Subcutaneous abdominal adipose tissue (tissue), 5 donors: ENCODE measurements at regions not wholly inside any gene's neighbourhood (a gene's known extent, or its start where the extent isn't known, plus 50 kb on each side); places are given as distances from the start of the nearest gene placed in this dataset.

Experiments used
- H3K27ac ChIP-seq: one replicate; pipeline ENCODE4 v1.7.0; 2013; ENCODE audit warnings: low read depth, mild to moderate bottlenecking, inconsistent platforms, low read length, moderate library complexity
- H3K27me3 ChIP-seq, 5 donors: one replicate each; pipeline ENCODE4 v1.7.0; 2013; ENCODE audit warnings: low read length in 5 of 5, inconsistent platforms in 1 of 5; ENCODE audit not compliant: control insufficient read depth in 5 of 5, insufficient read depth in 4 of 5
- H3K36me3 ChIP-seq, 5 donors: one replicate each; pipeline ENCODE4 v1.7.0; 2013; ENCODE audit warnings: low read length in 5 of 5; ENCODE audit not compliant: control insufficient read depth in 5 of 5, insufficient read depth in 5 of 5
- H3K4me1 ChIP-seq, 5 donors: one replicate each; pipeline ENCODE4 v1.7.0; 2013; ENCODE audit warnings: low read length in 5 of 5, mild to moderate bottlenecking in 3 of 5, moderate library complexity in 1 of 5; ENCODE audit not compliant: control insufficient read depth in 5 of 5, insufficient read depth in 5 of 5
- H3K4me3 ChIP-seq, 5 donors: one replicate each; pipeline ENCODE4 v1.7.0; 2013; ENCODE audit warnings: low read length in 5 of 5, low read depth in 1 of 5
- H3K9ac ChIP-seq, 5 donors: one replicate each; pipeline ENCODE4 v1.7.0; 2013; ENCODE audit warnings: low read length in 5 of 5, mild to moderate bottlenecking in 4 of 5, moderate library complexity in 3 of 5
- H3K9me3 ChIP-seq, 5 donors: one replicate each; pipeline ENCODE4 v1.7.0; 2013; ENCODE audit warnings: low read length in 5 of 5; ENCODE audit not compliant: control insufficient read depth in 5 of 5
- donor health status: healthy.
- donor health status: healthy.
- donor health status: healthy.
- donor health status: healthy.
- donor health status: healthy.

DNA sequence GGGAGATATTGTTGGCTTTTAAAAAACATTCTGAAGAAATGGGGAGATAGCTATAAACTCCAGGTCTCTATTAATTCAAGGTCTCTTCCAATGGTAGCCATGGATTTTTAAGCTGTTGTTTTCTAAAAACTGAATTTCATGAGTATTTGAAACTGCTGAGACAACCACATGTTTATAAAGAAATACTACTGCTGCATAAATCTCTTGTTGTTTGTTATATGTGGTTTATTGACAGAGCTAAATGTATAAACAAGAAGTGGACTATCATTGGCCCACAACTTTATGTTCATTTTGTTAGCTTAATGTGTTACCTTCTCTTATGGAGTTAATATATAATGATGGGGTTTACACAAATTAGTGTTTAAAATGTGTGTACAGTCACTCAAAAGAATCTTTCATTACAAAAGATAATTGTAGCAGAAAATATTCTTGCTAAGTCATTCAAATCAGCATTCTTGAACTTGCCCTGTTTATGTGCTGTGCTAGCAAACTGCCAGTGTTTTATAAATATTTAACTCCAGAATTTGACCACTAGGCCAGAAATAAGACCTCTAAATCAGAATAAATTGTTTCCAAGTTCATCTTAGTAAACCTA, 242.1 kb downstream of the TMX3 start:
- no peaks in the 10 kb centered on the region for H3K27me3 ChIP-seq
- no peak overlapping the region for H3K27ac ChIP-seq
- H3K36me3 ChIP-seq = no peaks in the 10 kb centered on the region
- peaks cover 0 to 12% (median 0%) of the 10 kb centered on the region in 5 donors for H3K4me1 ChIP-seq
- H3K4me3 ChIP-seq = no peak overlapping the region
- no peaks in the 10 kb centered on the region for H3K9me3 ChIP-seq
- H3K9ac ChIP-seq = no peak overlapping the region

DNA sequence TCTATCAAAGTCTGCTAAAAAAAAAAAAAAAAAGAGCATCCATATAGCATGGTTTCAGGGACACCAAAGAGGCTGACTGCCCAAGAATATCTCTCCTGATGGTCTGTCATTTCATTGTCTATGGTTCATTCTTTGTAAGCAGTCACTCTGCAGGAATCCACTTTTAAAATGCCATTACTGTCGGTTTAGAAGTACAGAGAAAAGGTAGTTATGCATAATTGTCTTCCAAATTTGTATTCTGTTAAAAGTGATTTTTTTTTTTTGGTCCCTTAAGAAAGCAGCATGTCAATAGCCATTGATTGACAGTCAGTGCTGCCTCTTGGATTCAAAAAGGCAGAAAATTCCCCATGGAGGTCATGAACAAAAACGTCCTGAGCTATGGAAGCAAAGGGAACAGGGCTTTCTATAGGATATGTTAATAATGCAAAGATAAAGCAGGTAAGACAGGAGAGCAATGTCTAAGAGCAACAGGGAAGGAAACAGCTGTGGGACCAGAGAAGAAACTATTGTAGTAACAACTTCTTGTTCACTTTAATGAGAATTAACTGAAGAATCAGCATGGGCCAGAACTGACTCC, 245.8 kb downstream of the TMX3 start:
- Histone ChIP-seq H3K9ac (peak overlapping the region in 2 of 5 donors; percentile 28 to 41), H3K36me3 (no peaks in the 10 kb centered on the region), H3K27ac (peak overlapping the region; percentile 1), H3K4me1 (peaks cover 0 to 14% (median 2%) of the 10 kb centered on the region in 5 donors), H3K4me3 (no peak overlapping the region), H3K27me3 (no peaks in the 10 kb centered on the region), H3K9me3 (no peaks in the 10 kb centered on the region)

DNA sequence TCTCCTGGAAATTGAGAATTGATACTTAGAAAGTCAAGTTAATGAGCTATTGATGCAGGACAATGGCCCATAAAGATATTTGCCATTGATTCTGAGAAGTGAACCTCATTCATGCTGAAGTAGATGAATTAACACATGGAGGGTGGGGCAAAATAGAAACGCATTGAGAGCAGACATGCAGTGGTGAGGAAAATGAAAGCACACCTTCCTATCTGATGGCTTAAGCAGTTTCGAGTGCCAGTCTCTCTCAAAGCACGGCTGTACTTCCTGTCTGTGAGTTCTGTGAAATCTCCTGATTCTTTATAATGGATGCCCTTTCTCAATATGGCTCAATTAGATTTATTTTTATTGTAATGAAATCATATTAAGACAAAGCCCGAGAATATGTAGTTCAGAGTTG, 247.0 kb downstream of the TMX3 start:
- Histone ChIP-seq H3K4me3 (no peak overlapping the region), H3K36me3 (no peaks in the 10 kb centered on the region), H3K4me1 (peaks cover 0 to 17% (median 3%) of the 10 kb centered on the region in 5 donors), H3K9ac (no peak overlapping the region), H3K9me3 (no peaks in the 10 kb centered on the region), H3K27me3 (no peaks in the 10 kb centered on the region), H3K27ac (no peak overlapping the region)

DNA sequence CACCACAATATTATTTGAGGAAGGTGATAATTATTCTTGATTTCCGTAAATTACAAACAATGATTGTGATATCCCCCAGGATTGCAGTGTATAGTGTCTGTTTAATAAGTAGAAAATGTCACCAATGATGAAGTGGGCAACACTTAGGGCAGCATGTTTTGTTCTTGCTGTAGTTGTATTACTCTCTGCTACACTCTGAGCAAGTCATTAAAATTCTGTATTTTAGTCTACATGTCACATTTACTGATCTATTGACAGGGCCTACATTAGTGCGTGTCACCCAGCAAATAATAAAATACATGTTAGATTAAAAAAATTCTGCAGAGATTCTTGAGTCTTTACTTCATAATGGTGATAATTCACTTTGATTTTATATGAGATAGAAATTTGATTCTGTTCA, 247.6 kb downstream of the TMX3 start:
- Histone ChIP-seq H3K36me3 (no peaks in the 10 kb centered on the region), H3K4me3 (no peak overlapping the region), H3K27ac (no peak overlapping the region), H3K4me1 (peaks cover 0 to 17% (median 3%) of the 10 kb centered on the region in 5 donors), H3K27me3 (no peaks in the 10 kb centered on the region), H3K9me3 (no peaks in the 10 kb centered on the region), H3K9ac (no peak overlapping the region)

DNA sequence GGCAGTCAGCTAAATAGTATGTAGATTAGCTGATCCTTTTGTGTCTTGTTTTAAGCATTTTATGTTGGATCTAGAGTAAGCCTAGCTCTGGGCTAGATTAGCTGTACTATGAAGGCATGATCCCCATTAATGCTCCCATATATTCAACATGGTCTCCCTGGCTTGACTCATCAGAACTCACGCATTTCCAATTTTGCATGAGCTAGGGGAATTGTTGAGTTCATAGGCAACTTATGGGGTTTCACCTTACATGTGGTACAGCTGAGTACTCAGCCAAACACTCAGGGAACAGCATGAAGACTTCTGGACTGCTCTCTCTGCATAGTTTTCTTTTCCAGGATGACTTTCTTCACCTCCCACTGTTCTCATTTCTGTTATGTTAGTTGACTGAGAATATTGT, 248.2 kb downstream of the TMX3 start:
- Histone ChIP-seq H3K4me1 (peaks cover 0 to 17% (median 3%) of the 10 kb centered on the region in 5 donors), H3K27me3 (no peaks in the 10 kb centered on the region), H3K4me3 (no peak overlapping the region), H3K36me3 (no peaks in the 10 kb centered on the region), H3K9me3 (no peaks in the 10 kb centered on the region), H3K27ac (no peak overlapping the region), H3K9ac (no peak overlapping the region)

DNA sequence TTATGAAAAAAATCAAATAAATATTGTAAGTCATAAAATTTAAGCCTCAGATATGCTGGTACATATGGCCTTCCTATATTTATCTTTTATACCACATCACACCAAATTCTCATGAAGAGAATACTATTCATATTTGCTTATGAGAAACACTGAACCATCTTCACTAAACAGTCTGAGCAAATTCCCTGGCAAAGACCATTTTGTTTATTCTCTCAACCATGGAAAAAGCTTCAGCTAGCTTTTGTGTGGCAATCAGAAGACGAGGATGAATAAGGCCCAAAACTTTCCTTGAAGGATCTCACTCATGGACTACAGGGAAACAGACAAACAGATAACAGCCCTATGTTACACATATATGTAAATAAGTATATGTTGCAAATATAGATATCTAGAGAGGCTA, 252.1 kb downstream of the TMX3 start:
- Histone ChIP-seq H3K4me3 (no peak overlapping the region), H3K27ac (no peak overlapping the region), H3K27me3 (no peaks in the 10 kb centered on the region), H3K4me1 (peaks cover 0 to 11% (median 3%) of the 10 kb centered on the region in 5 donors), H3K9ac (no peak overlapping the region), H3K9me3 (no peaks in the 10 kb centered on the region), H3K36me3 (no peaks in the 10 kb centered on the region)

DNA sequence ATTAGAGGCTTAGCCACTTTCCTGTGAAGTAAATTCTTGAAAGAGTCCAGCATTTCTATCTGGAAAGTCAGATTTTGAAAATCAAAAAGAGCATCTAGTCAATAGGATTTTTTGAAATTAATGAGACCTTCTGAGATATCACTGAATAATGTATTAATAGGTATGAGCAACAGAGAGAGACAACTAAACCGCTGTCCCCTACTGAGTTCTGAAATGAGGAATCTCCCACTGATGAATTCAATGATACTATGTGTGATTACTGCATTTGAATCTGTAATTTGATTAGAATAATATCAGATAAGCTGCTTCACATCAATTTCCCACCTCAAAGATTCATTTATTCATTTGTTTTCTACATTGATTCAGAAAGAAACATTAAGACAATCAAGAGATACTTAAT, 252.8 kb downstream of the TMX3 start:
- Histone ChIP-seq H3K27me3 (no peaks in the 10 kb centered on the region), H3K9me3 (no peaks in the 10 kb centered on the region), H3K27ac (no peak overlapping the region), H3K36me3 (no peaks in the 10 kb centered on the region), H3K4me1 (peaks cover 0 to 11% (median 3%) of the 10 kb centered on the region in 5 donors), H3K4me3 (no peak overlapping the region), H3K9ac (no peak overlapping the region)

DNA sequence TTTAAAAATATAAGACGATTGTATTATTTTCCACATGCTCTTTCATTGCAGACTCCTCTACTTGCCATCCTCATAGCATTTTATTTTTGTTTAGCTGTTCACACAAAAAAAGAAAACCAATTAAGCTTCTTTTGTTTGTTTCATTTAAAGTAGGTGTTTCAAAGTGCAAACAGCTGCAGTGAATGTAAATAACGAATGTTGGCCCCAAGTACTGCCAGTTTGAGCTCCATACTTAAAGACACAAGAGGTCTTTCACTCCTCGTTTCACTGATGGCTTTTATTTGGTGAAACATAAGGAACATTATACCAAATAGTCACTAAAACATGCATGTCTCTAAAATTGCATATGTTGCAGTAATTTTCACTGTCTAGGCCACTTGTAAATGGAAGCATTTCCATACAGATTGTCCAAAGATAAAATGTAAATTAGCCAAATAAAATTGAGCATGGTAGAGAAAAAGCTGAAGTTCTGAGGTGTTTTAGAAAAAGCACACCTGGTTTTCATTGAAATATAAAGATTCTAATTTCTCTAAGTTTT, 253.4 kb downstream of the TMX3 start:
- Histone ChIP-seq H3K27ac (no peak overlapping the region), H3K4me3 (no peak overlapping the region), H3K4me1 (peaks cover 0 to 11% (median 3%) of the 10 kb centered on the region in 5 donors)

DNA sequence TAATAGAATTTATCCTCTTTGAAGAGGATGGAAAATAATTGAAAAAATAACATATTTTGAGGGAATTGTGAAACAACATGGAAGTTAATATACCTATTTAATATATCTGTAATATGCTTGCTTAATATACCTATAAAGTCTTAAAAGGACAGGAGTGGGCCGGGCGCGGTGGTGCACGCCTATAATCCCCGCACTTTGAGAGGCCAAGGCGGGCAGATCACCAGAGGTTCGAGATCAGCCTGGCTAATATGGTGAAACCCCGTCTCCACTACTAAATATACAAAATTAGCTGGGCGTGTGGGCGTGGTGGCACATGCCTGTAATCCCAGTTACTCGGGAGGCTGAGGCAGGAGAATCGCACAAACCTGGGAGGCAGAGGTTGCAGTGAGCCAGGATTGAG, 254.9 kb downstream of the TMX3 start:
- no peak overlapping the region for H3K9ac ChIP-seq
- no peak overlapping the region for H3K4me3 ChIP-seq
- H3K4me1 ChIP-seq = peaks cover 0 to 11% (median 3%) of the 10 kb centered on the region in 5 donors
- H3K27me3 ChIP-seq = no peaks in the 10 kb centered on the region
- H3K36me3 ChIP-seq = no peaks in the 10 kb centered on the region
- H3K9me3 ChIP-seq = no peaks in the 10 kb centered on the region
- no peak overlapping the region for H3K27ac ChIP-seq

More for the DNA sequence above, 253.4 kb downstream of the TMX3 start:
- H3K27me3 ChIP-seq = no peaks in the 10 kb centered on the region
- H3K9me3 ChIP-seq = no peaks in the 10 kb centered on the region
- H3K9ac ChIP-seq = no peak overlapping the region
- no peaks in the 10 kb centered on the region for H3K36me3 ChIP-seq

DNA sequence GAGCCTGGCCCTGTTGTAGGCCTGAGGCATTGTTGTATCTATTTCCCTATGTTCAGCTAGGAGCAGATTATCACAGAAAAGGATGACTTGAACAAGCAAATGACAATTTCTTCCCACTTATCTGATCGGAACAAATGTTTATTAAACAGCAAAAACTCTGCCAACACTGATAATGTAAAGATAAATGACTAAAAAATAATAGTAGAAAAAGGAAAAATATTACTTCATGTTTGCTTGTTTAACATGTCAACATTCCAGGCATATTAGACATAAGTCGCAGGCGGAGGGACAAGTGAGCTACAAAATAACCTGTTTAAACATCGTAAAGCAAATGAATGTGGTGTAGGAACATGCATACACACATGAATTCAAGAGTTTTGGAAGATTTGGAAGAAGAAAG, 257.9 kb downstream of the TMX3 start:
- Histone ChIP-seq H3K36me3 (no peaks in the 10 kb centered on the region), H3K9ac (no peak overlapping the region), H3K27ac (no peak overlapping the region), H3K4me3 (no peak overlapping the region), H3K9me3 (peaks cover 0 to 10% (median 0%) of the 10 kb centered on the region in 5 donors), H3K27me3 (no peaks in the 10 kb centered on the region), H3K4me1 (peaks cover 0 to 6% (median 0%) of the 10 kb centered on the region in 5 donors)
